Ovary (tissue), 7 donors: ENCODE measurements at regions not wholly inside any gene's neighbourhood (a gene's known extent, or its start where the extent isn't known, plus 50 kb on each side); places are given as distances from the start of the nearest gene placed in this dataset.
"Not testable (repeated sequence)": the region's sequence is repeated elsewhere in the genome, so short reads cannot be mapped to it uniquely, and the experiment has no call there.

ENCODE experiments used
- DNase-seq, 5 donors: peaks; one replicate each; pipeline ENCODE4 v3.0.0-alpha.2; 2019 to 2020
- H3K27ac ChIP-seq, 2 donors: fragments of 200-600 bp; one replicate each; pipeline versions ENCODE4 v1.5.1 to v1.8.0; 2019 to 2022
- H3K27me3 ChIP-seq: fragments of 200-600 bp; one replicate; pipeline ENCODE4 v1.8.0; 2022
- H3K36me3 ChIP-seq: fragments of 200-600 bp; sonication (generic); one replicate; pipeline ENCODE4 v1.5.1; 2019
- H3K4me1 ChIP-seq: one replicate; pipeline ENCODE4 v1.8.1; 2013; ENCODE audit warnings: mild to moderate bottlenecking, moderate library complexity; ENCODE audit not compliant: insufficient read depth
- H3K4me3 ChIP-seq: fragments of 200-600 bp; sonication (generic); one replicate; pipeline ENCODE4 v1.5.1; 2017
- H3K9me3 ChIP-seq, 2 donors: fragments of 200-600 bp in 1 of 2; sonication (generic) in 1 of 2; one replicate each; pipeline versions ENCODE4 v1.5.1 to v1.8.1; 2013 to 2019; ENCODE audit warnings: mild to moderate bottlenecking in 1 of 2, moderate library complexity in 1 of 2
- CTCF ChIP-seq, 3 donors: fragments of 450-650 bp in 2 of 3; fragments of 200-600 bp in 1 of 3; IDR thresholded peaks; one replicate each; pipeline versions ENCODE4 v1.5.1 to v1.8.0; 2016 to 2022; ENCODE audit warnings: antibody characterized with exemption in 3 of 3, mild to moderate bottlenecking in 1 of 3
- EP300 ChIP-seq: sonication (generic); formaldehyde crosslinking; IDR thresholded peaks from one replicate; pipeline ENCODE4 v1.6.1; 2017; ENCODE audit warnings: antibody characterized with exemption
- POLR2A ChIP-seq: fragments of 450-650 bp; IDR thresholded peaks from one replicate; pipeline ENCODE4 v1.6.1; 2017; ENCODE audit warnings: antibody characterized with exemption, mild to moderate bottlenecking, moderate library complexity
- WGBS, 3 donors: extraction: QIAGEN DNeasy Blood & Tissue Kit in 1 of 3; methylation state at CpG; one replicate each; pipeline versions ENCODE4 v1.1.5 to v1.1.7; 2013 to 2017; 5-methylcytosine and 5-hydroxymethylcytosine counted together
- intact Hi-C, 4 donors: fragments of 100-400 bp; cut with DNase I; formaldehyde crosslinking; loops; one replicate each; pipeline versions ENCODE4 v1.11.0 to v1.15.1; 2022 to 2023
- donor health status: DM: no; HTN: no; CAD: no; lungs with moderate emphysema.
- donor health status: DM: no; HTN: no; CAD: no.
- donor health status: Bipolar disorder and iron deficiency.
- donor health status: DM: no; HTN: no; CAD: no.
- donor health status: DM: yes; HTN: yes; CAD: no.

DNA sequence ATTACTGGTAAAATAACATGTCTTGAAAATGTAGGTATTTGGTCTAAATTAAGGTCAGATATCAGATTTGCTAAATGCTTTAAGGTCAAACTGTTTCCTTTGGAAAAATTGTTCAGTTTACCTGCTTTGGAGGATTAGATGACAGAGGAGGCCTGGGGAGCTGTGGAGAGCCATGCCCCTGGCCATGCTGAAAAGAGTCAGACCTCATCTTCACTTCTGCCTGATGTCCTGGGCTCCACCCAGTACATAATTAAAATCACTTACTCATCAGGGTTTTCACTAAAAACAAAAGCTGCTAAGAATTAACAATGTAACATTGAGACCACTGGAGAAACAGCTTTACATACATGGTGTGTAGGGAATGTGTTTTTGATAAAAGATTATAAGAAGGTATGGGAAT lies 60.8 kb upstream of the UNC93A start:
- H3K4me1 ChIP-seq = no peaks in the 10 kb centered on the region
- TF ChIP-seq POLR2A (no peak), EP300 (no peak), CTCF (IDR thresholded peaks at IDR 0.05) (no peak)
- H3K36me3 ChIP-seq = no peaks in the 10 kb centered on the region
- no peak overlapping the region for H3K27ac ChIP-seq
- DNase-seq = no peak
- intact Hi-C loops = no loop called here
- H3K27me3 ChIP-seq = no peaks in the 10 kb centered on the region
- H3K9me3 ChIP-seq = no peaks in the 10 kb centered on the region
- H3K4me3 ChIP-seq = no peak overlapping the region

DNA sequence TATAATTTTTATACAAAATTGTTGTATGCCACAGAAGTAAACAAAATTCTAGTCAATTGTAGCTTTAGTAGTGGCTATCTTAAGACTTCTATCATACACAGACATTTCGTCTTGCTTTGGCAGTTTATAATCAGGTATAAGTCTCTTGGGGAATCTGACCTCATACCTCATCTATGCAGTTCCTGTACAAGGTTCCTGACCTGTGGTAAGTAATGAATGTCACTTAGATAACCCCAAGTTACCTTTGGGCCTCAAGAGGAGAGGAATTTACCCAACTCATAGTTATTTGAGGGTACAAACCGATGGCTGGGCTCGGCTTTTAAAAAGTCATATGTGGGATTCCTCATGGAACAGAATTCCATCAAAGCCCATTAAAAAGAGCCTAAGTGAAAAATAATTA lies 58.8 kb upstream of the UNC93A start:
- intact Hi-C loops = no loop called here
- WGBS, 3 donors = 66 to 70% (median 66%) methylated on average over 3 of the region's 3 CpGs
- no peak overlapping the region for H3K4me3 ChIP-seq
- H3K4me1 ChIP-seq = no peaks in the 10 kb centered on the region
- H3K27me3 ChIP-seq = no peaks in the 10 kb centered on the region
- no peaks in the 10 kb centered on the region for H3K9me3 ChIP-seq
- TF ChIP-seq EP300 = no peak
- TF ChIP-seq POLR2A = no peak
- H3K27ac ChIP-seq = no peak overlapping the region
- DNase-seq = no peak
- no peaks in the 10 kb centered on the region for H3K36me3 ChIP-seq

GRCh38 chr6:167233490-167233889 lies 57.6 kb upstream of the UNC93A start:
- WGBS, 3 donors = 17 to 34% (median 20%) methylated on average over 6 of the region's 6 CpGs
- H3K9me3 ChIP-seq = no peaks in the 10 kb centered on the region
- H3K4me3 ChIP-seq = no peak overlapping the region
- H3K36me3 ChIP-seq = no peaks in the 10 kb centered on the region
- H3K4me1 ChIP-seq = peaks cover 2% of the 10 kb centered on the region
- no peak for DNase-seq
- TF ChIP-seq CTCF (IDR thresholded peaks at IDR 0.05) = no peak
- no peak for TF ChIP-seq EP300
- TF ChIP-seq POLR2A = no peak
- no peak overlapping the region for H3K27ac ChIP-seq
- intact Hi-C loops = no loop called here
- H3K27me3 ChIP-seq = no peaks in the 10 kb centered on the region

- DNase-seq, H3K27me3 ChIP-seq, H3K9me3 ChIP-seq, H3K36me3 ChIP-seq, intact Hi-C loops, H3K4me1 ChIP-seq, H3K4me3 ChIP-seq, H3K27ac ChIP-seq: not testable (repeated sequence)
- 61 to 65% (median 65%) methylated on average over 3 to 6 of the region's 6 CpGs for WGBS, 3 donors
These were observed 56.5 kb upstream of the UNC93A start for GRCh38 chr6:167234576-167234975.

DNA sequence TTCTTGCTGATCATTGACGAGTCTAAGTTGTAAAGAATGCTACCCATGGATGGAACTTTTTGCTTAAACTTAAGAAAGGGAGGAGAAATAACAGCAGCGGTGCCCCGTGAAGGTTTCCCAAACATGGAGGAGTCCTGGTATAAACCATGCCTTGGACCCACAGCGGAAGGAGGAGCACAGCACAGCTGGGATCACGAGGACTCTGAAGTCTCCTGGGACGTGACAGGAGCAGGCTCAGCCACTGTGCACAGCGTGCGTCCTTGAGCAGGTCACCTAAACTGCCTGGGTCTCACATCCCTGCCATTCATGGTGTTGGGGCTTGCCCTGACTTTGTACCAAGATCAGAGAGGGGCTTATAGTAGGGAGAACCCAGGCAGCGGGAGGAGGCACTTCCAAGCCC lies 56.1 kb upstream of the UNC93A start:
- Histone ChIP-seq H3K27ac (no peak overlapping the region), H3K4me1 (peaks cover 2% of the 10 kb centered on the region), H3K9me3 (no peaks in the 10 kb centered on the region), H3K36me3 (no peaks in the 10 kb centered on the region), H3K4me3 (no peak overlapping the region), H3K27me3 (no peaks in the 10 kb centered on the region)
- 73 to 85% (median 75%) methylated on average over 9 of the region's 9 CpGs for WGBS, 3 donors
- no peak for TF ChIP-seq CTCF (IDR thresholded peaks at IDR 0.05)
- no peak for TF ChIP-seq POLR2A
- no peak for DNase-seq
- intact Hi-C loops = no loop called here
